ENCODE measurements at regions not wholly inside any gene's neighbourhood (a gene's known extent, or its start where the extent isn't known, plus 50 kb on each side); places are given as distances from the start of the nearest gene placed in this dataset.
"Not testable (repeated sequence)": the region's sequence is repeated elsewhere in the genome, so short reads cannot be mapped to it uniquely, and the experiment has no call there.

DNA sequence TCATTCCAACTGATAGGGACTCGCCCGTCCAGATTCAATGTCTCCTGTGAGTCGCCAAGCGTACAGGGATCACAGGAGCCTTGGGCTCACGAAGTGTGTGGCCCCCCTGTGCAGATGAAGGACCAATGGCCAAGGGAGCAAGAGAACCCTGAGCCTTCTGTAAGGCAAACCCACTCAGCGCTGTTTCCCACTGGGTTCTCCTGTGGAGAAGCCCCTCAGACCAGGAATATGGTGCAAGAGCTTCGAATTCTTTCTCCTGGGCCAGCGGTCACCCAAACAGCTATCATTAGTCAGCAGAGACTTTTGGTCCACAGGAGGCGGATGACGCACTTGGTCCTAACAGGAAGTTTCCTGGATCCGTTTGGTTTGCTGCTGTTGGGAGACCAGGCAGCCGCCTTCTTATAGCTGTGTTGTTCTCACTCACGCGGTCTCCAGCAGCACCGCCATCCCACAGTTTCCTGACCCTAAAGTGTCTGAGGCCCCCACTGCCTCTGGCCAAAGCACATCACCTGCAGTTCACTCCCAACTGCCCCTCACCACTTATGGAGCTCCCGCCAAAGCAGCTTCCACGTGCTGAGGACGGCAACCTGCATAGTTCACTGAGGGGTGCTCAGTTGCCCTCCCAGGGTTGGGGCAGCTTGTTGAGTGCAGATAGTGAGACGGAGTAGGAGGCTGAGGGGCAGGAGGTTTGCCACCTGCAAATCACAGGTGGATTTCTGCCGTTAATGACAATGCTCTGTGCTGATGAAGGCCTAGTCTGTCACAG lies 268.6 kb downstream of the ERMARD start:
- DNase-seq: no peak

DNA sequence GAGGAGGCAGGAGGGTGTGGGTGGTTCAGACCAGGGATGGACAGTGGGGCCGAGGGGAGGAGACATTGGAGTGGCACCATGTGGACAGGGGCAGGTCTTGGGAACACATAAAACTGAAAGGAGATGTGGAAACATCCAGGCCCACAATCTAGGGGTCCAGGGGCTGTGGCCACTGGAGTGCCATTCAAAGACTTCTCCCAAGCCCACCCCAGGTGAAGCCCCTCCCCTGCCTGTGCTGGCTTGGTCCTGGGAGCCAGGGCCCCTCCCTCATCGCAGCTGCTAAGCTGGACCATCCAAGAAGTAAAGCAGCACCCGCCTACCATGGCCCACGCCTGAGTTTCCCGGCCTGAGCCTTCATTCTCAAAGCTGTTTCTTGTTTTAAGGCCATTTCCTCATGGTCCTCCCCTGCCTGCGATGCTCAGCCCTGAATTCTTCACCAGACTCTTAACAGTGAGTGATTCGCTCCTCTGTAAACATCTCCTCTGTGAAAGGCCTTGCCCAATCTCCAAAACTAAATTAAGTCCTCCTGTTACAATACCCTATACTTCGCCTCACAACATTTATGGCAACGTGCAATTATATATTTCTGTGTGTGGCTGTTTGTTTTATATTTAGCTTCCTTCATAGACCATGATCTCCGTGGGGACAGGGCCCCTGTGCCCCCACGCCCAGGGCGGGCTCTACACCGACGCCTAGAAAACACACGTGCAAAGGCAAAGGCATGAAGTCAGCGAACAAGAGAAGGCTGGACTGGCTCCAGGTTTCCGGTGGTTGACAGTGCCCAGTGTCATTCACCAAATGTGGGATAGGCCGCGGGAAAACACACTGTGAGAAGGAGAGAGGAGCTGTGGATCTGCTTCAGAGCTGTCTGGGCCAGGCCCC lies 267.8 kb downstream of the ERMARD start:
- peak in 1 of 3 donors; percentile 70 for DNase-seq

DNA sequence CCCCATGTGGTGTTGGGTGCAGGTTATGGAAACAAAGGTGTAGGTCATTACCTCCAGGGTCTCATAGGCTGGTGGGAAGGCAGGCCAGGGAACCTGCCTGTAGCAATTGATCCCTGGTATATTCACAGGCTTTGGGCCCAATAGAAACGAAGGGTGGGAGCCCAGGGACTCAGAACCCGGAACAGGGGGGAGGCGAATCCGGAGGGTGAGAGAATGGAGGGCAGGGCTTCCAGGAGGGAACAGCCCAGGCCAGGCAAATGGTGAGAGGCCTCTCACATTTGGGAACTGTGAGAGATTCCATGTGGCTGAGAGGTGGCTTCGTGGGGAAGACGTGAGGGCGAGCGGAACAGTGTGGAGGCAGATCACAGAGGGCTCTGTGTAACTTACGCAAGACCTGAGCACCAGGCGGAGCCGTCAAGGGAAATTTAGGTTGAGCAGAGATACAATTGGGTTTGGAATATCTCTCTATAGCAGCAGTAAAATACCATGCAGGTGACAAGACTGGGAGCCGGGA lies 267.1 kb downstream of the ERMARD start:
- no peak for DNase-seq

DNA sequence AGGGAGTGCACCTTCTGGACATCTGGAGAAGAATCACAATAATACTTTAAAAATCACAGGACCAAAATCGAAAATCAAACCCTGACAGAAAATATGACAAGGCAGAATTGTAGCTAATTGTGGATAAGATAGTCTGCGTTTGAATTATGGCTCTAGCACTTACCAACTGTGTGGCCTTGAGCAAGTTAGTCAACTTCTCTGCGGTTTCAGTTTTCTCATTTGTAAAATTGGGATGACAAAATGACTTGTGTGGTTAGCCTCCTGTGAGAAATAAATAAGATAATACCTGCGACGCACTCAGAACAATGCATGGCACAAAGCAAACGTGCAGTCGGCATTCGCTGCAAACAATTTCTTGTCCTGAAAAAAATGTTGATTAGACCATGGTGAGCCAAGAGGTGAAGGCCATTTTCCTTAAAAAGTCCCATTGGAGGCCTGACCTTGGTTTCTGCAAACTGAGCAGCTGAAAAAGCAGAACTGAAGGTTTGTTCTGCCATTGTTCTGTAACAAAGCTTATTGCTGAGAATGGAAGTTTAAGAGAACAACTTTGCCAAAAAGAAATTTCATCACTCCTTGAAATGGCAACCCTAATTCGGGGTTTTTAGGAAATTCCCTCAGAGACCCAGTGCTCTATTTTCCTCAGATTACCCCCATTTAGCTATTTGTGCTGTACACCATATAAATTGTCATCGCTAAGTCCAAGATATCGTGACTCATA lies 266.3 kb downstream of the ERMARD start:
- no peak for DNase-seq

DNA sequence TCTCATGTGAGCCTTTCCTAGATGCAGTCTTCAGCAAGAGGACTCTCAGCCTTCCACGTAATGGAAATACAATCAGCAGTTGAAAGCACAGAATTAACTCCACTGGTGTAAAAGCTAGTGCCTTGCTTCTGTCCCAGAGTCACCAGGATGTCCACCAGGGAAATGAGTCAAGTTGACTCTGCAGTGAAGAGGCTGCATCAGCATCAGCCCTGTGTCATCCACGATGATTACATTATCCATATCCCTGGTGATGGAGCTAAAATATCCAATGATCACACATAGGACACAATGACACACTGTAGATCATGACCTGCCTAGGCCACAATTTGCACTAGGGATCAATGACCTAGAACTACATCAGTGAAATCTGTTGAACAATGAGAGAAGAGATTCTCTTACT lies 262.4 kb downstream of the ERMARD start:
- no peak for DNase-seq

DNA sequence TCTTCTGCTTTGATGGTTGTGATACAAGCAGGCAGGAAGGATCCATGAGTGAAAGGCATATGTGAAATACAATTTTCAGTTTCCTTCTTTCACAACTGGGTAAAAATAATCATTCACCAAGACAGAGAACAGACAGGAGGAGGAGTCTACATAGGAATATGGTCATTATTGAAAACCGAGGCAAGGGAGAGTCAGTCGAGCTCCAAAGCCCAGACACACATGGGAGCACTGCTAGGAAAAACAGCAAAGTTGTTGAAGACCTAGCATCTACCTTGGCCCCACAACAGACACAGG lies 260.6 kb downstream of the ERMARD start:
- no peak for DNase-seq

DNA sequence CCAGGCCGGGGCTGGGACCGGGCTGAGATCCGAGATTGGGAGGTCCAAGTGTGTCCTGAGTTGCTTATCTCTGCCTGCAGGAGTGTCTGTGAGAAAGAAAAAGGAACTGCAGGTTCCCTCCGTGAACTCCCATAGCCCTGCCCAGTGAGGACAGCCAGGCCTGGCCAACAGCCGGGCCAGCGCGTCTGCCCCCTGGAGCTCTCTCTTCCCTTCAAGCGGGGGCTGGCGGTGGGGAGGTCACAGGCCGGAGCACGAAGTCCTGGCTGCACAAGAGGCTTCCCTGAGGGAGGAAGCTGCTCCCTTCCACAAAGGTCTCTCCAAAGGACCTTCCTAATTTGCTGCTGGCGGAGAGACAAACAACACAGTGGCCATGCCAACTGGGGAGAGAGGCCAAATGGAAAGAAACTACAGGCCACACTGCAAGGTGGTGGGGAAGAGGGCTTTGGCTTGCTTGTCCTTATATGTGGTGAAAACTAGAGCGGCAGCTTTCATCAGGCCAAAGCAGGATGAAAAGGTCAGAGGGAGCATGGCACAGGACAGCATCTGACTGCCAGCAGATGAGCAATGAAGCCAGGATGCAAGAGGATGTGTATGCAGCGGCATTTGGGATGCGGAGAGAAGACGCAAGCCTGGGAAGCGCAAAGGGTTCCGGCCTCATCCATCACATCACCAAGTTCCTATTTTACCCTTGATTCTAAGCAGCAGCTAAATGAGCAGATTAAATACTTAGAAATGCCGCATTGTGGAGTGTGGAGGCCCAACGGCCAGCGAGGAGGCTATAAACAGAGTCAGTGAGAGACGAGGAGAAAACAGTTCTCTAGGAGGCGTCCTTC lies 260.0 kb downstream of the ERMARD start:
- no peak for DNase-seq

DNA sequence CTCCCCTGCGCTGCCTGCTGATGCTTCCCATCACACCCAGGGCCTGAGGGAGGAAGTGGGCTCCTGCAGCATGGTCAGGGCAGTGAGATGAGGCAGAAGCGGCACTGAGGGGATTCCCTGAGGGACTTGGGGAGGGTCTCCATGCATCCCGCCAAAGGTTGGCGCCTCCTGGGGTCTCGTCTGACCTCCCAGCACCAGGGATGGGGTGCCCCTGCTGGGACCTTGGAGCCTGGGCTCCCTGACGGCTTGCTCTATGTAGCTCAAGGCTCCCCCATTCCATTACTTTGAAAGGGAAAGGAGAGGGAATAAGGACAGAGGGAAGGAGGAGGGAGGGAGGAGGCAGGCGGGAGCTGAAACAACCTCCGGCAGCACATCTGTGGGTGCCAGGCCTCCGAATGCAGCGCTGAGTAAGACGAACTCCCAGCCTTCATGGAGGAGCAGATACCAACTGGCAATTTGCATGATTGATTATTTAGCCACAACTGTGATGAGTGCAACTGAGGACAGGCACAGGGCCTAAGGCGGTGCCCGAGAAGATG lies 259.3 kb downstream of the ERMARD start:
- DNase-seq: no peak

DNA sequence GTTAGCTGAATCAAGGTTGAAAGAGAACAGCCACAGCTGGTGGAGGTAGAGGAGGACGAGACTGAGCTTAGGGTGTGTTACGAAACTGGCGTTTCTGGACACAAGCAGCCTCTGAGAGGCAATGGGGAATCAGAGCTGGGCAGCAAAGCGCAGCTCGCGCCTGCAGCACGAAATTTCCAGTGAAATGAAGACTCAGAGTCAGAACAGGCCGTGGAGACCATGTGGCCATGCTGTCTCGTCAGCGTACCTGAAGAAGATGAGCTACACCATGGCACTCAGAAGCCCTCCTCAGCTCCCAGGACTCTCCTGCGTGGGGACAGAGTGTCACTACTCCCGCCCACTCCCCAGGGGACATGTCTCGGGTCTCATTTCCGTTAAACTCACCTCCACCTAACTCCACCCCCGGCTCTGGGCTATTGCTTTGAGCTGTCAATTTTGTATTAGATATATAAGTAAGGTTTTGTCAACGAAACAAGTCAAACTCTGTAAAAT lies 256.9 kb downstream of the ERMARD start:
- DNase-seq: no peak

DNA sequence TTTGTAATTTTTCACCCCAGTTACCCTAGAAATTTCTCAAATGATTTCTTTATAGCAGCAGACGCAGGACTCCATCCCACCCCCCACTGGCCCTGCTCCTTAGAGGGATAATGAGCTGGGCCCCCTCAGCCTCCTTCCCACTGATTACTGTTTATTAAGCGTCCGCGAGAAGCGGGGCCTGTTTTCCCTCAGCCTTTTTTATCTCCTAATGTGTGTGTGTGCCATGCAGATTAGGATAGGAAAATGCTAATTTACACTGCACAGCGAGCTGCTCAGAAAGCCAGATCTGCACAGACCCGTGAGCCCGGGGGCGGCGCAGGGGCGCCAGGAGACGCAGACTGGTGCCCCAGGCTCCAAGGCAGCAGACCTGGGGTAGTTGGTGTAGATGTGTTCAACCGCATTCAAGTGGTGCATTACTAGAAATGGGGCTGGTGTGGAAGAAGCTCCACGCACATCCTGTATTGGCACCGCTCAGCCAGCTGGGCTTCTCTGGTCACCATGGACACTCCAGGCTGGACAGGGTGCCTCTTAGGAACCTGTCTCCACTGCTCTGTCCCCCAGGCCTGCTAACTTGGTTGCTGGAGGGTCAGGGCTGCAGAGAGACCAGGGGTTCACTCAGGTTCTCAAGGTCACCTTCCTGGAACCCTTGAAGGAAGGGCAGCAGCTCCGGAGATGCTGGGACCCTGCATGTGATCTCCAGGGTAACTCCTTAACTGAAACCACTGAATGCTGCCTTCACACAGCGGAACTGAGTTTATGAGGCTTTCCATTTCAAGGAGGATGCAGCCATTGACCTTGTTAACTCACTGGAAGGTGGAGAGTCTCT lies 256.3 kb downstream of the ERMARD start:
- DNase-seq: no peak

DNA sequence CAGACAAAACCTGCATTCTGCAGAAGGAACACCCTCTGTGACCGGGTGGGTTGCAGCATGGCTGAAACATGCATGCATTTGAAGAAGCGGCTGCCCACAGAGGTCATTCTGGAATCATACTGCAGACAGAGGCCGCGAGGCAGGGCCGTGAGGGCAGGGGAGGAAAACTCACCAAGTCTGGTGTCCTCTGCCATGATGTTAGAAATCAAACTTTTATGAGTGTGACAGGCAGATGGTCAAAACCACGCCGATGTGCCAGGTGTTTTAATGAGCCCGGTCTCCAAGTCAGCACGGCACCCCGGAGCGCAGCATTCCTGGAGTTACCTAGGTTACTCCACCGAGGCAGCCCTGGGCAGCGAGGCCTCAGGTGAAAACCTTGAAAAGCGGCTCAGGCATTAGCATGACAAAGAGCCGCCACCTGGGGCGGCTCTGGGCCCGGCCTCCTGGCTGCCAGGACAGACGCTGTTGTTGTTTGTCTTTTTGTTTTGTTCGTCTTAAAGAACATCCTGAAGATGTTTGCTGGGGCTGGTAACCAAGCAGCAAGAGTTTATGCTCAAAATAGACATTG lies 255.6 kb downstream of the ERMARD start:
- no peak for DNase-seq

DNA sequence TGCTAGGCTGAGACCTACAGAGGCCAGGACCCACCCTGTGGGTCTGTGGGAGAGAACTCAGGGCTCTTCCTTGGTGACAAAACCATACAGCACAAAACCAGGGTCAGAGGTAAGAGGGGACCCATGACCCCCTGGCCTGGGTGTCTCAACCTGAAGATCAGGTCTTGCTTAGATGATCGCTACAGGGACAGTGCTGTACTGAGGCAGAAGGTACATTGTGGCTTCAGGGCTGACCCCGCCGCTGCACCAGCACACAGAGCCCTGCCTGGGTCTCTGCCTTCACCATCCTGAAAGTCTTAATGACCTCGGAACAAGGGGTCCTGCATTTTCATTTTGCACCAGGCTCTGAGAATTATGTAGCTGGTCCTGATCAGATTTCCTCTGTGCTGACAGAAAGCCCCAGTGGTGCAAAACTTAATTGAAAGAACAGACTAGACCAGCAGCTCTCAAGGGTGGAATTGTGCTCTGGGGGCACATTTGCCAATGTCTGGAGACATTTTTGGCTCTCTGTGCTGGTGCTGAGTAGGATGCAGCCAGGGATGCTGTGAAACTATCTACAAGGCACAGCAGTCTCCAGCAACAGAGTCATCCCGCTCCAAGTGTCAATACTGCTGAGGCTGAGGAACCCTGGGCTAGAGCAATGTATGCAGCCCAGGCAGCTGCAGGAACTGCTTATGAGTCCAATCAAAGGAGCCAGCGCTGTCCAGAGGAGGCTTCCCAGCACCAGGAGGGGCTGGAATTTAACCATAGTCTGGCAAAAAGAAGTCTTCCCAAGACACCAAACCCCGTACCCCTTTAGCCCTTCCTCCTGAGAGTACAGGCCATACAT lies 254.9 kb downstream of the ERMARD start:
- no peak for DNase-seq

DNA sequence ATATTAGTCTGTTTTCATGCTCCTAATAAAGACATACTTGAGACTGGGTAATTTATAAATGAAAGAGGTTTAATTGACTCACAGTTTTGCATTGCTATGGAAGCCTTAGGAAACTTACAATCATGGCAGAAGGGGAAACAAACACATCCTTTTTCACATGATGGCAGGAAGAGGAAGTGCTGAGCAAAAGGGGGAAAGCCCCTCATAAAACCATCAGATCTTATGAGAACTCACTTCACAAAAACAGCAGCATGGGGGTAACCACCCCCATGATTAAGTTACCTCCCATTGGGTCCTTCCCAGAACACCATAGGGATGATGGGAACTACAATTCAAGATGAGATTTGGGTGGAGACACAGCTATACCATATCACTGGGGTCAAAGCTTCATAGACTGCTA lies 254.2 kb downstream of the ERMARD start:
- no peak for DNase-seq

DNA sequence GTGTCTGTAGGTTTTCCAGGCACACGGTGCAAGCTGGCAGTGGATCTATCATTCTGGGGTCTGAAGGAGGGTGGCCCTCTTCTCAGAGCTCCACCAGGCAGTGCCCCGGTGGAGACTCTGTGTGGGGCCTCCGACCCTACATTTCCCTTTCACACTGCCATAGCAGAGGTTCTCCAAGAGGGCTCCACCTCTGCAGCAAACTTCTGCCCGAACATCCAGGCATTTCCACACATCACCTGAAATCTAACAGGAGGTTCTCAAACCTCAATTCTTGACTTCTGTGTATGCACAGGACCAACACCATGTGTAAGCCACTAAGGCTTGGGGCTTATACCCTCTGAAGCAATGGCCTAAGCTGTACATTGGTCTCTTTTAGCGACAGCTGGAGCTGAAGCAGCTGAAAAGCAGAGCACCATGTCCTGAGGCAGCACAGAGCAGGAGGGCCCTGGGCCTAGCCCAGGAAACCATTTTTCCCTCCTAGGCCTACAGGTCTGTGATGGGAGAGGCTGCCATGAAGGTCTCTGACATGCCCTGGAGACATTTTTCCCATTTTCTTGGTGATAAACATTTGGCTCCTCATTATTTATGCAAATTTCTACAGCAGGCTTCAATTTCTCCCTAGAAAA lies 253.3 kb downstream of the ERMARD start:
- DNase-seq: no peak

DNA sequence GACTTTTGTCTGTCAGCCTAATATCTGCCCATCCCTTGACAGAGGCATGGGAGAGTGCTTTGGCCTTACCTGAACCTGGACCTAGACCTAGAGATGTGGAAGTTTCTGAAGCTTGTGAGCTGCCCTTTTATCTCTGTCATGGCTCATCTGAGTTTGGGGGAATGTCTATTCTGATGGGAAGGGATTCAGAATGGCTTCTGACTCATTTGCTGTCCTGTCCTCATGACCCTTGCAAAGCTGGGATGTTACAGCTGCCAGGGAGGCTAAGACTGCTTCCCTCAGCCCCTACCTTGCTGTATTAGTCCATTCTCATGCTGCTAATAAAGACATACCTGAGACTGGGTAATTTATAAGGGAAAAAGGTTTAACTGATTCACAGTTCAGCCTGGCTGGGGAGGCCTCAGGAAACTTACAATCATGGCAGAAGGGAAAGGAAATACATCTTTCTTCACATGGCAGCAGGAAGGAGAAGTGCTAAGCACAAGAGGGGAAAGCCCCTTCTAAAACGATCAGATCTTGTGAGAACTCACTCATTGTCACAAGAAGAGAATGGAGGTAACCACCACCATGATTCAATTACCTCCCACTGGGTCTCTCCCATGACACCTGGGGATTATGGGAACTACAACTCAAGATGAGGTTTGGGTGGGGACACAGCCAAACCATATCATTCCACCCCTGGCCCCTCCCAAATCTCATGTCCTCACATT lies 252.2 kb downstream of the ERMARD start:
- DNase-seq: no peak

DNA sequence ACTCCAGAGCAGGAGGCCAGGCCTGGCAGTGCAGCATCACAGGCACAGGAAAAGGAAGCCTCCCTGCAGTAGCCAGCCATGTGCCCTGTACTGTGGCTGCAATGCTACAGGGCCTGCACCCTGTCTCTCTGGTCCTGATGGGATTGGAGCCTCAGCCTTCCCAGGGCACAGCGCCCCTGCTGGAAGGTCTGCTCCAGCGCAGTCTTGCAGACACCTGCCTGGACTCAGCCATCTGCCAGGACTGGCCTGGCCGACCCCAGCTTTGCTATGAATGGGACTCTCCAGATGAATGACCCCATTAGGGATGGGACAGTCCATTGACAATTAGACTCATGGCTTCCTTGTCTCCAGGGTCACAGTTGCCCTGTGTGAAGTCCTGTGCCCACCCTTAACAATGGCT lies 251.6 kb downstream of the ERMARD start:
- DNase-seq: no peak

DNA sequence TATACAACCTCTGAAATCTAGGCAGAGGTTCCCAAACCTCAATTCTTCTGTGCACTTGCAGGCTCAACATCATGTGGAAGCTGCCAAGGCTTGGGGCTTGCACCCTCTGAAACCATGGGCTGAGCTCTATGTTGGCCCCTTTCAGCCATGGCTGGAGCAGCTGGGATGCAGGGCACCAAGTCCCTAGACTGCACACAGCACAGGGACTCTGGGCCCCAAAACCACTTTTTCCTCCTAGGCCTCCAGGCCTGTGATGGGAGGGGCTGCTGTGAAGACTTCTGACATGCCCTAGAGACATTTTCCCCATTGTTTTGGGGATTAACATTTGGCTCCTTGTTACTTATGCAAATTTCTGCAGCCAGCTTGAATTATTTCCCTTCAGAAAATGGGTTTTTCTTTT lies 250.4 kb downstream of the ERMARD start:
- not testable (repeated sequence) for DNase-seq

Measured in muscle of back (tissue), 3 donors.